Peyer's patch (tissue), 4 donors: ENCODE measurements at regions not wholly inside any gene's neighbourhood (a gene's known extent, or its start where the extent isn't known, plus 50 kb on each side); places are given as distances from the start of the nearest gene placed in this dataset.

Experiments used
- DNase-seq, 3 donors: peaks; one replicate each; pipeline ENCODE4 v3.0.0-alpha.2; 2017 to 2019
- H3K27ac ChIP-seq, 4 donors: fragments of 200-600 bp; sonication (generic); one replicate each; pipeline ENCODE4 v1.5.1; 2016 to 2019
- H3K27me3 ChIP-seq, 2 donors: fragments of 200-600 bp; sonication (generic); one replicate each; pipeline ENCODE4 v1.5.1; 2019
- H3K36me3 ChIP-seq, 3 donors: fragments of 200-600 bp; sonication (generic); one replicate each; pipeline ENCODE4 v1.5.1; 2016 to 2019
- H3K4me1 ChIP-seq, 4 donors: fragments of 200-600 bp; sonication (generic); one replicate each; pipeline ENCODE4 v1.5.1; 2016 to 2019
- H3K4me3 ChIP-seq, 4 donors: fragments of 200-600 bp; sonication (generic); 1 replicate in 3 of 4; 2 replicates in 1 of 4; pipeline ENCODE4 v1.5.1; 2016 to 2019; ENCODE audit warnings: mild to moderate bottlenecking in 1 of 4
- H3K9me3 ChIP-seq, 4 donors: fragments of 200-600 bp; sonication (generic); one replicate each; pipeline ENCODE4 v1.5.1; 2016 to 2019; ENCODE audit warnings: mild to moderate bottlenecking in 1 of 4
- CTCF ChIP-seq, 6 experiments: fragments of 450-650 bp in 4 of 6; fragments of 200-600 bp in 2 of 6; sonication (generic) in 1 of 6; IDR thresholded peaks; one replicate each; pipeline ENCODE4 v1.5.1; 2017 to 2019; ENCODE audit warnings: antibody characterized with exemption in 6 of 6, mild to moderate bottlenecking in 3 of 6, moderate library complexity in 1 of 6
- POLR2A ChIP-seq, 2 donors: fragments of 450-650 bp; IDR thresholded peaks; one replicate each; pipeline ENCODE4 v1.5.1; 2017; ENCODE audit warnings: antibody characterized with exemption in 2 of 2, mild to moderate bottlenecking in 2 of 2, moderate library complexity in 2 of 2

DNA sequence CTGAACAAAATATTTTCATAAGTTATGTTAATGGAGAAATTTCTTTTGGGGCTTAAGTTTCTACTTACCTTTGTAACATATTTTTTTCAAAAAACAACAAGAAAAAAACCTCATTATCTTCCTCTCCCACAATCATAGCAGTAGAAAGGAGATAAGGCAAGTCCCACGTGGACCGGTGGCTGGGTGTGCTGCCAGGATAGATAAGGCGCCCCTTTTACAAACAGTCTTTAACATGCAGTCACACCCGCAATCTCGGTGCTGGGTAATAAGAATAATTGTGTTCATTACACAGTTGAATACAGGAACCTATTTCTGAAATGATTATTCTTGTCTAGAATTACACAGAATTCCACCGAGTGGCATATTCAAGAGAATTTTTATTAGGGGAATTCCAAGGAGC is 1202.3 kb downstream of the UQCRFS1 start:
- Histone ChIP-seq H3K4me3 (no peak overlapping the region), H3K36me3 (no peaks in the 10 kb centered on the region), H3K27me3 (no peaks in the 10 kb centered on the region), H3K27ac (no peak overlapping the region), H3K4me1 (no peaks in the 10 kb centered on the region), H3K9me3 (no peaks in the 10 kb centered on the region)
- TF ChIP-seq CTCF (IDR thresholded peaks at IDR 0.05), result no peak
- no peak for TF ChIP-seq POLR2A (IDR thresholded peaks at IDR 0.05)
- DNase-seq, result no peak

- Histone ChIP-seq H3K4me1 (no peaks in the 10 kb centered on the region), H3K36me3 (no peaks in the 10 kb centered on the region), H3K9me3 (no peaks in the 10 kb centered on the region), H3K4me3 (no peak overlapping the region), H3K27me3 (no peaks in the 10 kb centered on the region), H3K27ac (no peak overlapping the region)
- no peak for DNase-seq
- TF ChIP-seq CTCF (IDR thresholded peaks at IDR 0.05) (no peak), POLR2A (IDR thresholded peaks at IDR 0.05) (no peak)
Observed at GRCh38 chr19:28009696-28010095, 1203.3 kb downstream of the UQCRFS1 start.

DNA sequence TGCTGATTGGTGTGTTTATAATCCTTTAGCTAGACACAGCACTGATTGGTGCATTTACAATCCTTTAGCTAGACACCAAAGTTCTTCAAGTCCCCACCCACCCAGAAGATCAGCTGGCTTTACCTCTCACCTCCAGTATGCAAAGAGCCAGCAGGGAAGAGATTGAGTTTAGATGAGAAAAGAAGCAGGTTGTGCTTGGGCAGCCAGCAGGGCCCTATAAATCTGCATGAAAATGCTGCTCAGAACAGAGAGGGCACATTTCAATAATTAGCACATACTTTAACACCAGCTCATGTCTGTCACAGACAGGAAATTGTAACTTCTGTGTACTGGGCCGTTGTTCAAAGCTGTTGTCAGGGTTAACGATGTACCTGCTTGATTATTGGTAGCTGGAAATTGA is 1204.3 kb downstream of the UQCRFS1 start:
- H3K4me3 ChIP-seq, result no peak overlapping the region
- no peak for TF ChIP-seq CTCF (IDR thresholded peaks at IDR 0.05)
- TF ChIP-seq POLR2A (IDR thresholded peaks at IDR 0.05), result no peak
- no peak for DNase-seq

DNA sequence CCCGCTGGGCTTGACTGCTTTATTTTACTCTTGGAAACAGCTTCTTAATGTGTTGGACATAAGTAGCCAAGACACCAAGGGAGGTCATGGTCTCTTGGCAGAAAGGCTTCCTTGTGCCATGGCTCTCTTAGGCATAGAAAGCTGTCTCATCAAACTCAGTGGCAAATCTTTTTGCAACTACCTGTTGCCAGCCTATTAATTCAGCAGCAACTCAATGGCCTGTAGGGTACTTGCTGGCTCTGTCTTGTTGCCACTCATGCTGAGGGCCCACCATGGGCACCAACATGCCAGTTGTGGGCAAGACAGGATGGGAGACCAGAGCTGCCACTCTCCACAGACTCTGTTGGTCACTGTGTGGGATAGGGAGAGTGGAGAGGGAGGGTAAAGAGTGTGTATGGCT is 1209.4 kb downstream of the UQCRFS1 start:
- no peak overlapping the region for H3K4me3 ChIP-seq
- no peaks in the 10 kb centered on the region for H3K9me3 ChIP-seq
- no peak for TF ChIP-seq CTCF (IDR thresholded peaks at IDR 0.05)
- TF ChIP-seq POLR2A (IDR thresholded peaks at IDR 0.05), result no peak
- no peaks in the 10 kb centered on the region for H3K27me3 ChIP-seq
- DNase-seq, result no peak
- H3K36me3 ChIP-seq, result no peaks in the 10 kb centered on the region
- H3K27ac ChIP-seq, result no peak overlapping the region
- no peaks in the 10 kb centered on the region for H3K4me1 ChIP-seq

More for the DNA sequence above, 1204.3 kb downstream of the UQCRFS1 start:
- Histone ChIP-seq H3K27me3 (no peaks in the 10 kb centered on the region), H3K27ac (no peak overlapping the region), H3K36me3 (no peaks in the 10 kb centered on the region), H3K9me3 (no peaks in the 10 kb centered on the region), H3K4me1 (no peaks in the 10 kb centered on the region)

- Histone ChIP-seq H3K4me1 (no peaks in the 10 kb centered on the region), H3K9me3 (no peaks in the 10 kb centered on the region), H3K4me3 (no peak overlapping the region), H3K27ac (no peak overlapping the region), H3K36me3 (no peaks in the 10 kb centered on the region), H3K27me3 (no peaks in the 10 kb centered on the region)
- TF ChIP-seq CTCF (IDR thresholded peaks at IDR 0.05) (no peak), POLR2A (IDR thresholded peaks at IDR 0.05) (no peak)
- no peak for DNase-seq
Observed at GRCh38 chr19:27997069-27997468, 1215.9 kb downstream of the UQCRFS1 start.
